ENCODE measurements at regions not wholly inside any gene's neighbourhood (a gene's known extent, or its start where the extent isn't known, plus 50 kb on each side); places are given as distances from the start of the nearest gene placed in this dataset.

DNA sequence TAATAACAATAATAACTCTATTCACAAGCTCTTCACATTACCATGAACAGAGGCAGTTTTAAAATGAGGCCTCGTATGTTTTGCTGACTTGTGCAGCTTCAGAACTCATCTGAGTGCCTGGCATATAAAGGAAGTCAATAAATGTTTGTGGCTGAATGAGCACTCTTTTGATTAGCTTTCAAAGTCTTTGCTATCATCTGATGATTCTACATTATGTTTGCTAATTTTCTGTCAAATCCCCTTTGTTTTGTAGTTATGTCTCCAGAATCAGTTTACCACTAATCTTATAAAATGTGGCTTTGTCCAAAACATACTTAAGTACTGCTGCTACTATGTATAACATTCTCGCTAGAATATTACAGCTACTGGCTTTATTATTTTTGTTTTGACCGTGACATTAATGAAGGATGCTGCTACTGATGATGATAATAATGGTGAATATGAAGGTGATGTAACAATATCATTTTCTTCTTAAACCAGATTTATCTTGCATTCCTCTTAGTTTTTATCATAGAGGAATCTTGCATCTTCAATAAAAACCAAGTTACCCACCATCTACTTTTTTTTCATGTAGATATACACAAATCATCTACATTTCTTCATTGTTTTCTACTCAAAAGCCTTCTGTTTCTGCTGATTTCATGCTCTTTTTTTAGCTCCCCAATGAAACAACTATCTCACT is 384.5 kb downstream of the NAF1 start:
- TF ChIP-seq, protein P1, sequence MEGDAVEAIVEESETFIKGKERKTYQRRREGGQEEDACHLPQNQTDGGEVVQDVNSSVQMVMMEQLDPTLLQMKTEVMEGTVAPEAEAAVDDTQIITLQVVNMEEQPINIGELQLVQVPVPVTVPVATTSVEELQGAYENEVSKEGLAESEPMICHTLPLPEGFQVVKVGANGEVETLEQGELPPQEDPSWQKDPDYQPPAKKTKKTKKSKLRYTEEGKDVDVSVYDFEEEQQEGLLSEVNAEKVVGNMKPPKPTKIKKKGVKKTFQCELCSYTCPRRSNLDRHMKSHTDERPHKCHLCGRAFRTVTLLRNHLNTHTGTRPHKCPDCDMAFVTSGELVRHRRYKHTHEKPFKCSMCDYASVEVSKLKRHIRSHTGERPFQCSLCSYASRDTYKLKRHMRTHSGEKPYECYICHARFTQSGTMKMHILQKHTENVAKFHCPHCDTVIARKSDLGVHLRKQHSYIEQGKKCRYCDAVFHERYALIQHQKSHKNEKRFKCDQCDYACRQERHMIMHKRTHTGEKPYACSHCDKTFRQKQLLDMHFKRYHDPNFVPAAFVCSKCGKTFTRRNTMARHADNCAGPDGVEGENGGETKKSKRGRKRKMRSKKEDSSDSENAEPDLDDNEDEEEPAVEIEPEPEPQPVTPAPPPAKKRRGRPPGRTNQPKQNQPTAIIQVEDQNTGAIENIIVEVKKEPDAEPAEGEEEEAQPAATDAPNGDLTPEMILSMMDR (IDR thresholded peaks at IDR 0.05; ENCODE audit: low read length), result no peak
- no peak for TF ChIP-seq EZH2 (optimal IDR thresholded peaks at IDR 0.05; ENCODE audit: low read depth, low read length)
